Loucy (cell line): ENCODE measurements at regions not wholly inside any gene's neighbourhood (a gene's known extent, or its start where the extent isn't known, plus 50 kb on each side); places are given as distances from the start of the nearest gene placed in this dataset.
"Not testable (repeated sequence)": the region's sequence is repeated elsewhere in the genome, so short reads cannot be mapped to it uniquely, and the experiment has no call there.

ENCODE experiments used
- H2AFZ ChIP-seq: fragments of 200-600 bp; sonication (generic); 2 replicates; pipeline ENCODE4 v1.6.0; 2016; ENCODE audit warnings: antibody characterized with exemption, mild to moderate bottlenecking, low read length, moderate library complexity
- H3F3A ChIP-seq: fragments of 200-600 bp; 2 replicates; pipeline ENCODE4 v1.6.0; 2016; ENCODE audit warnings: antibody characterized with exemption, low read depth, mild to moderate bottlenecking
- H3K27me3 ChIP-seq: fragments of 200-600 bp; sonication (generic); 2 replicates; pipeline ENCODE4 v1.6.1; 2014; ENCODE audit warnings: low read length, mild to moderate bottlenecking; ENCODE audit not compliant: insufficient read depth, poor library complexity, severe bottlenecking
- H3K36me3 ChIP-seq: fragments of 200-600 bp; sonication (generic); 2 replicates; pipeline ENCODE4 v1.6.1; 2016; ENCODE audit warnings: low read length; ENCODE audit not compliant: insufficient read depth
- H3K4me1 ChIP-seq: fragments of 200-600 bp; sonication (generic); 2 replicates; pipeline ENCODE4 v1.5.1; 2014; ENCODE audit warnings: low read length, mild to moderate bottlenecking; ENCODE audit not compliant: insufficient read depth, poor library complexity, severe bottlenecking
- H3K4me2 ChIP-seq: fragments of 200-600 bp; sonication (generic); 2 replicates; pipeline ENCODE4 v1.6.0; 2014; ENCODE audit warnings: antibody characterized with exemption, low read length, low read depth, mild to moderate bottlenecking; ENCODE audit not compliant: poor library complexity, severe bottlenecking
- H3K4me3 ChIP-seq: fragments of 200-600 bp; sonication (generic); 2 replicates; pipeline ENCODE4 v1.5.1; 2014; ENCODE audit warnings: low read length, mild to moderate bottlenecking, mixed read lengths; ENCODE audit not compliant: poor library complexity, severe bottlenecking
- H3K79me2 ChIP-seq: fragments of 200-600 bp; sonication (generic); 2 replicates; pipeline ENCODE4 v1.6.1; 2014; ENCODE audit warnings: low read length; ENCODE audit not compliant: insufficient read depth
- H3K9ac ChIP-seq: fragments of 200-600 bp; sonication (generic); 2 replicates; pipeline ENCODE4 v1.6.0; 2014; ENCODE audit warnings: mild to moderate bottlenecking, low read depth, low read length, moderate library complexity; ENCODE audit not compliant: poor library complexity, severe bottlenecking
- H3K9me2 ChIP-seq: fragments of 200-600 bp; sonication (generic); replicated peaks from 2 replicates; pipeline ENCODE4 v1.6.1; 2016; ENCODE audit warnings: low read depth, low read length, mixed read lengths
- H3K9me3 ChIP-seq: fragments of 200-600 bp; sonication (generic); 2 replicates; pipeline ENCODE4 v1.6.1; 2014; ENCODE audit warnings: mild to moderate bottlenecking, antibody characterized with exemption, low read length, low read depth; ENCODE audit not compliant: insufficient read depth
- H4K20me1 ChIP-seq: fragments of 200-600 bp; sonication (generic); 2 replicates; pipeline ENCODE4 v1.6.0; 2014; ENCODE audit warnings: antibody characterized with exemption, low read length, mild to moderate bottlenecking; ENCODE audit not compliant: insufficient read depth, poor library complexity, severe bottlenecking
- EZH2phosphoT487 ChIP-seq: fragments of 200-600 bp; IDR thresholded peaks from 2 replicates; pipeline ENCODE4 v1.6.1; 2018; ENCODE audit warnings: antibody characterized with exemption, mild to moderate bottlenecking, moderate library complexity, borderline replicate concordance
- TF ChIP-seq, protein P1 (sequence below): fragments of 200-600 bp; sonication (generic); conservative IDR thresholded peaks from 2 replicates; pipeline ENCODE4 v1.5.1; 2014; ENCODE audit warnings: mild to moderate bottlenecking, antibody characterized with exemption, low read length

DNA sequence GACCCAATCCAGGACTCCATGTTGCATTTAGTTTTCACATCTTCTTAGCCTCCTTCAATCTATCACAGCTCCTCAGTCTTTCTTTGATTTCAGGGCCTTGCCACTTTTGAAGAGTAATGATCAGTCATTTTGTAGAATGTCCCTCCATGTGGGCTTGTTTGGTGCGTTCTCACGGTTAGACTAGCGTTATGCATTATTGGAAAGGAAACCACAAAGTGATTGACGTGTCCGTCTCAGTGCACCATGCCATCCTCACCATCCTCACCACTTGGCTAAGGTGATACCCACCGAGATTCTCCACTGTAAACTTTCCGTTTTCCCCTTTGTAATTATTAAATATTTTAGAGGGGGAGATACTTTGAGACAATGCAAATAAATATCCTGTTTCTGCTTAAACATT, 59.6 kb upstream of the OLIG2 start:
- Histone ChIP-seq H3K9me3 (no peaks in the 10 kb centered on the region), H3F3A (no peaks in the 10 kb centered on the region), H3K36me3 (no peaks in the 10 kb centered on the region), H3K27me3 (no peaks in the 10 kb centered on the region), H3K9me2 (no peaks in the 10 kb centered on the region), H4K20me1 (no peaks in the 10 kb centered on the region), H3K9ac (no peak overlapping the region), H3K4me2 (no peak overlapping the region), H3K79me2 (no peaks in the 10 kb centered on the region), H3K4me1 (no peaks in the 10 kb centered on the region), H2AFZ (no peak overlapping the region), H3K4me3 (no peak overlapping the region)
- TF ChIP-seq EZH2phosphoT487, result no peak
- TF ChIP-seq, protein P1, sequence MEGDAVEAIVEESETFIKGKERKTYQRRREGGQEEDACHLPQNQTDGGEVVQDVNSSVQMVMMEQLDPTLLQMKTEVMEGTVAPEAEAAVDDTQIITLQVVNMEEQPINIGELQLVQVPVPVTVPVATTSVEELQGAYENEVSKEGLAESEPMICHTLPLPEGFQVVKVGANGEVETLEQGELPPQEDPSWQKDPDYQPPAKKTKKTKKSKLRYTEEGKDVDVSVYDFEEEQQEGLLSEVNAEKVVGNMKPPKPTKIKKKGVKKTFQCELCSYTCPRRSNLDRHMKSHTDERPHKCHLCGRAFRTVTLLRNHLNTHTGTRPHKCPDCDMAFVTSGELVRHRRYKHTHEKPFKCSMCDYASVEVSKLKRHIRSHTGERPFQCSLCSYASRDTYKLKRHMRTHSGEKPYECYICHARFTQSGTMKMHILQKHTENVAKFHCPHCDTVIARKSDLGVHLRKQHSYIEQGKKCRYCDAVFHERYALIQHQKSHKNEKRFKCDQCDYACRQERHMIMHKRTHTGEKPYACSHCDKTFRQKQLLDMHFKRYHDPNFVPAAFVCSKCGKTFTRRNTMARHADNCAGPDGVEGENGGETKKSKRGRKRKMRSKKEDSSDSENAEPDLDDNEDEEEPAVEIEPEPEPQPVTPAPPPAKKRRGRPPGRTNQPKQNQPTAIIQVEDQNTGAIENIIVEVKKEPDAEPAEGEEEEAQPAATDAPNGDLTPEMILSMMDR, result no peak

DNA sequence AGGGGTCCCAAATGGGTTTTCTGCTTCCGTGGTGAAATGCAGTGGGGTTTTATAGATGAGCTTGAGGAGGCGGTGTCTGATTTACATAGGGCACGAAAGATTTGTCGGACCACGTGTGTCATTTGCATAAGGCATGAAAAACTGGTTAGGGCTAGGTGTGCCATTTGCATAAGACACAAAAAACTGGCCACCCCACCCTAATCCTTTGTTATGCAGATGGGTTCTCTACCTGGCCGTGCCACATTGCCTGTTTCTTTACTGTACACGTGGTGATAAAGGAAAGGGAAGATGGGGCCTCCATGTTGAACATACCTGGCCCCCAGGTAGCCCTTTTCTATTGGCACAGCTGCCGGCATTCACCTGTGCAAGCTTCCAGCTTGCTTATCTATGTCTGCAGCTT, 57.6 kb upstream of the OLIG2 start:
- H3K9me2 ChIP-seq, H3K27me3 ChIP-seq, H4K20me1 ChIP-seq, H2AFZ ChIP-seq, H3K4me2 ChIP-seq, H3K79me2 ChIP-seq, H3K4me3 ChIP-seq, H3K4me1 ChIP-seq, H3K9ac ChIP-seq, H3K36me3 ChIP-seq, H3F3A ChIP-seq, H3K9me3 ChIP-seq: not testable (repeated sequence)

DNA sequence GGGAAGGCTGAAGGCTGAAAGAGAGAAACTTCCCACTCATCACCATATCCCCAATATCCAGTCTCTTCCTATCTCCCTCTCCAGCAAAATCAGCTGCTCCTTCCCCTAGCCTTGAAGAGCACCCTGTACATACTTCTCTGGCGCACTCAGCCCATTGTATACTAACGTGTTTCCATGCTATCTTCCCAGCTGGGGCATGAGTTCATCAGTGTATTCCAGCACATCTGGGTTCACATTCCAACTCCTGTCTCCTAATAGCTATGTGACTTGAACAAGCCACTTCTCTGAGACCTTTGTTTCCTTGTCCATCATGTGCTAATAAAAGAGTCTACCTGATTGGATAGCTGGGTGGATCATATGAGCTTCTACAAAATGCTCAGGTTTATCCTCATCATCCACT, 51.1 kb upstream of the OLIG2 start:
- H3K9me3 ChIP-seq, result no peaks in the 10 kb centered on the region
- no peak overlapping the region for H3K4me3 ChIP-seq
- H3K79me2 ChIP-seq, result no peaks in the 10 kb centered on the region
- H3K9ac ChIP-seq, result no peak overlapping the region
- no peaks in the 10 kb centered on the region for H3F3A ChIP-seq
- H3K36me3 ChIP-seq, result no peaks in the 10 kb centered on the region
- H2AFZ ChIP-seq, result no peak overlapping the region
- no peaks in the 10 kb centered on the region for H3K4me1 ChIP-seq
- H3K9me2 ChIP-seq, result no peaks in the 10 kb centered on the region
- H4K20me1 ChIP-seq, result no peaks in the 10 kb centered on the region
- H3K4me2 ChIP-seq, result no peak overlapping the region
- H3K27me3 ChIP-seq, result no peaks in the 10 kb centered on the region
- TF ChIP-seq, protein P1, result no peak
- no peak for TF ChIP-seq EZH2phosphoT487

DNA sequence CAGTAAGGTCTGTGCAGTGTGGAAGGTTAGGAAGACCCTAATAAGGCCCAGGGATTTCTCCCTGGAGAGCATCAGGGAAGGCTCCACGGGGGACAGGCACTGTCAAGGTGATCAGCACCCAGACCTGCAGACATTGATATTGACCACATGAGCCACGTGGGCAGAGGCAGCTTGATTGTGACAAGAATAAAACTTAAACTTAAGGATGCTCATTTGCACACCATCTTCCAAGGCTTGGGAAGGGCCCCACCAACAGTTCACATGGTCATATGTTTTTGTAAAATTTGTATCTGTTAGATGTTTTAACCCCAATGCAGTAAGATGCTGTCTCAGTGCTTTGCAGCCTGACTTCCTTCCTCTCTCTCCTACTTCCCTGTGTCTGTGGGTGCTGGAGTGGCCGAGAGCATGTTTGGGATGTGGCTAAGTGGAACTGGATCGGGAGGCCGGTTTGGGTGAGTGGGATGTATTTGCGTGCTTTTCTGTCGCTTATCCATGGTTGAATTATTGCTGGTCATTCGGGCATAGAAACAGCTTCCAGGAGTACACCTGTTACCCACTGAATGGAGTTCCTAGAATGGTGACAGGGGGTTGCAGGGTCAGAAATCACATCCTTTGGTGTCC, 49.8 kb upstream of the OLIG2 start:
- Histone ChIP-seq H3K27me3 (no peaks in the 10 kb centered on the region), H3F3A (no peaks in the 10 kb centered on the region), H4K20me1 (no peaks in the 10 kb centered on the region), H3K4me2 (no peak overlapping the region), H3K4me3 (no peak overlapping the region), H3K9me3 (no peaks in the 10 kb centered on the region), H2AFZ (no peak overlapping the region), H3K36me3 (no peaks in the 10 kb centered on the region), H3K4me1 (no peaks in the 10 kb centered on the region), H3K9me2 (no peaks in the 10 kb centered on the region), H3K9ac (no peak overlapping the region), H3K79me2 (no peaks in the 10 kb centered on the region)
- TF ChIP-seq EZH2phosphoT487, result no peak
- TF ChIP-seq, protein P1, result no peak
